B cell (primary cell): ENCODE measurements at regions not wholly inside any gene's neighbourhood (a gene's known extent, or its start where the extent isn't known, plus 50 kb on each side); places are given as distances from the start of the nearest gene placed in this dataset.

Experiments
- EZH2 ChIP-seq: IDR thresholded peaks from 2 replicates; pipeline ENCODE4 v1.6.1; 2012; ENCODE audit warnings: borderline replicate concordance, low read depth, mild to moderate bottlenecking, moderate library complexity, low read length; ENCODE audit not compliant: insufficient read depth, poor library complexity, severe bottlenecking
- TF ChIP-seq, protein P1 (sequence below): fragments of 200-600 bp; IDR thresholded peaks from one replicate; pipeline ENCODE4 v1.8.0; 2022; ENCODE audit warnings: antibody characterized with exemption, mild to moderate bottlenecking

DNA sequence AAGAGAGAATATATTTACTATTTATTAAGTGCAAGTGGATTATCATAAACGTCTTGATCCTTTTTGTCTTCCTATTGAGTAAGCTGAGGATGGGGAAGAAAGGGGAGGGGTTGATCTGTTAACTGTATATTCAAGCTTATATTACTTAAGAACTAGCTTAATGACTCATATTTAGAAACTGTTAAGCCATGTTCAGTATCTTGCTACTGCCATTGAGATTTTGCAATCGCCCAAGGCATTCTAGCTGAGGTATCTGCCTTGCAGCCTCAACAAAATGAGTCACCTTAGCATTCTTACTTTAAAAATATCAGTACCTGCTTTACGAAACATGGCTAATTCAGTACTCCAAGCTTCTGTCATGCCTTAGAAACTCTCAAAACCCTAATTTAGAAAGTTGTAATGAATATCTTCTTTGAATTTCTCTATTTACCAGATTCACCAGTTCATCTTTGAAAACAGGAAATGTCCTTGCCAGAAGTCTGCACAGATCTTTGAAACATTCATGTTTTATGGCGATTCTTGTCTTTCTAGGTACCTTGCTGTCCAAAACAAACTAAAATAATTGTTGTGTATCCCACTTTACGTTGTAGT lies 76.1 kb downstream of the ALG10B start:
- TF ChIP-seq, protein P1, sequence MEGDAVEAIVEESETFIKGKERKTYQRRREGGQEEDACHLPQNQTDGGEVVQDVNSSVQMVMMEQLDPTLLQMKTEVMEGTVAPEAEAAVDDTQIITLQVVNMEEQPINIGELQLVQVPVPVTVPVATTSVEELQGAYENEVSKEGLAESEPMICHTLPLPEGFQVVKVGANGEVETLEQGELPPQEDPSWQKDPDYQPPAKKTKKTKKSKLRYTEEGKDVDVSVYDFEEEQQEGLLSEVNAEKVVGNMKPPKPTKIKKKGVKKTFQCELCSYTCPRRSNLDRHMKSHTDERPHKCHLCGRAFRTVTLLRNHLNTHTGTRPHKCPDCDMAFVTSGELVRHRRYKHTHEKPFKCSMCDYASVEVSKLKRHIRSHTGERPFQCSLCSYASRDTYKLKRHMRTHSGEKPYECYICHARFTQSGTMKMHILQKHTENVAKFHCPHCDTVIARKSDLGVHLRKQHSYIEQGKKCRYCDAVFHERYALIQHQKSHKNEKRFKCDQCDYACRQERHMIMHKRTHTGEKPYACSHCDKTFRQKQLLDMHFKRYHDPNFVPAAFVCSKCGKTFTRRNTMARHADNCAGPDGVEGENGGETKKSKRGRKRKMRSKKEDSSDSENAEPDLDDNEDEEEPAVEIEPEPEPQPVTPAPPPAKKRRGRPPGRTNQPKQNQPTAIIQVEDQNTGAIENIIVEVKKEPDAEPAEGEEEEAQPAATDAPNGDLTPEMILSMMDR = no peak
- TF ChIP-seq EZH2 = no peak
